Tibial nerve (tissue), 4 donors: ENCODE measurements at regions not wholly inside any gene's neighbourhood (a gene's known extent, or its start where the extent isn't known, plus 50 kb on each side); places are given as distances from the start of the nearest gene placed in this dataset.

Source experiments
- CTCF ChIP-seq, 5 experiments: fragments of 200-600 bp in 3 of 5; fragments of 450-650 bp in 2 of 5; sonication (generic) in 3 of 5; IDR thresholded peaks; one replicate each; pipeline ENCODE4 v1.5.1; 2016 to 2019; ENCODE audit warnings: antibody characterized with exemption in 5 of 5, mild to moderate bottlenecking in 3 of 5, moderate library complexity in 2 of 5
- EP300 ChIP-seq, 2 donors: sonication (generic); formaldehyde crosslinking; IDR thresholded peaks; one replicate each; pipeline ENCODE4 v1.6.1; 2017; ENCODE audit warnings: antibody characterized with exemption in 2 of 2, mild to moderate bottlenecking in 1 of 2

DNA sequence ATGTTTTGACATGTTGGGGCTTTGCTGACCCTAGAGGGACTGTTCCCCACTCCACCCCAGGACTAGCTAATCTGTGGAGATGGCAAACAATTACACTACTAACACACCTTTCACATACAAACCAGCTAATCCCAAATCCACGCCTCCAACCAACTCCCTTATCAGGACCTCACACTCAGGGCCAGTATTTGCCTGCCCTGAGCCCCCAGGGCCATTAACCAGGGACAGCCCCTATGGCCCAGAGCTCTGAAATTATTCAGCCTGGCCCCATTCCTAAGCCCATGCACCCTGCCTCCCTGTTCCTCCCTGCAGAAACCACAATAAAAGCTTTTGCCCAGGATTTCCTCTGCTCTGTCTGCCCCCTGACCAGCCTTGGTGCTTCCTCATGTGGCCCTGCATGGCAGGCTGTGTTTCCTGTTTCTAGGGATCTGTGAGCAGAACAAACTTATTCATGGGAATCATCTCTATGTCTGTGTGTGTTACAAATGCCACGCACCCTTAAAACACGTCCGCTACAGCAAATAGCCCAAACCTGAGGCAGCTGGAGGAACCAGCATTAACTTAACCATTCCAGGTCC lies 121.2 kb downstream of the PXDC1 start:
- TF ChIP-seq EP300 (IDR thresholded peaks at IDR 0.05) = no peak
- no peak for TF ChIP-seq CTCF (IDR thresholded peaks at IDR 0.05)
